ENCODE measurements at regions not wholly inside any gene's neighbourhood (a gene's known extent, or its start where the extent isn't known, plus 50 kb on each side); places are given as distances from the start of the nearest gene placed in this dataset.

GRCh38 chr4:148944839-148945219, 502.6 kb upstream of the NR3C2 start:
- TF ChIP-seq CTCF (IDR thresholded peaks at IDR 0.05; ENCODE audit: low read depth, low read length) (no peak), EZH2phosphoT487 (IDR thresholded peaks at IDR 0.05; ENCODE audit: low read depth) (no peak)

Measured in OCI-LY3 (cell line).